Frontal cortex (tissue), 3 donors: ENCODE measurements at regions not wholly inside any gene's neighbourhood (a gene's known extent, or its start where the extent isn't known, plus 50 kb on each side); places are given as distances from the start of the nearest gene placed in this dataset.
"Not testable (repeated sequence)": the region's sequence is repeated elsewhere in the genome, so short reads cannot be mapped to it uniquely, and the experiment has no call there.

Experiments
- DNase-seq, 2 donors: peaks; one replicate each; pipeline ENCODE4 v3.0.0; 2012; ENCODE audit warnings: low spot score in 2 of 2
- FAIRE-seq: peaks from 2 replicates; lab custom pipeline; 2012; peaks lifted over from hg19 to GRCh38; lab: Jason Lieb, UNC
- donor health status: control.
- donor health status: control.
- donor health status: control.

DNA sequence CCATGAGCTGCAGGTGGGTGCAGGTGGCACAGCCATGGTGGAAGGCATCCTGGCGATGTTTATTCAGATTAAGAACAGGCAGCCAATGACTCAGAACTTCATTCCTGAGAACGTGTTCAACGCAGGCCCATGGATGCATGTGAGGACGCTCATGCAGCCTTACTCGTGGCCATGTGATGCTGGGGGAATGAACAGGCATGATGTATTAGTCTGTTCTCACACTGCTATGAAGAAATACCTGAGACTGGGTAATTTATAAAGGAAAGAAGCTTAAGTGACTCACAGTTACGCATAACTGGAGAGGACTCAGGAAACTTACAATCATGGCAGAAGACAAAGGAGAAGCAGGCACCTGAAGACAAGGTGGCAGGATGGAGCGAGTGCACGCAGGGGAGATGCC, 146.6 kb downstream of the RNASET2 start:
- FAIRE-seq, result no peak
- no peak for DNase-seq

DNA sequence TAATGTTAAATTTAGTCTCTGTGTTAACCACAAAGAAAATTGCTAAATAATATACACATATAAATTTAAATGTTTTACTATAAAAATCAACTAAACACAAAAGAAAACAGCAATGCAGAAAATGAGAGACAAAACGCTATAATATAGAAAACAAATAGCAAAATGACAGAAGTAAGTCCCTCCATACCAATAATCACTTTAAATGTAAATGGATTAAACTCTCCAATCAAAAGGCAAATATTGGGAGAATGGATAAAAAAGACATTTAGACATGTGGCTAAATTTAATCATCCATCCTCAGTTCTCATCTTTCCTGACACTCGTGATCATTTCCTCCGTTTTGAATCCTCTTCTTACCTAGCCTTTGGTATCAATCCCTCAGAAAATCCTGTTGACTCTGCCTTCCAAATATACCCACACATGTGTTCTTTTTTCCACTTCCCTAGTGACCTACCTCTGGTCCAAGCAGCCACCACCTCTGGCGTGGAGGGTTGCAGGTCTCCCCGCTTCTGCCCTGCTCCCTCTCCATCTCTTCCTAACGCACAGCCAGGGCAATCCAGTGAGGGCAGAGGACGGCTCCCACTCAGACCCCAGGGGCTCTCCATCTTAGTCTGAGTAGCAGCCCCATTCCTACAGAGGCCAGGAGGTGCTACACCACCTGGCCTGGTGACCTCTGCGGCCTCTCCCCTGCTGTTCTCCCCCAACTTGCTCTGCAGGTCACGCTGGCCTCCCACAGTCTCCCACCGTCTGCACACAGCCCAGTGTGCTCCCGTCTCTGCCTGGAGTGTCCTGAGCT, 149.2 kb downstream of the RNASET2 start:
- DNase-seq (no peak), FAIRE-seq (no peak)

DNA sequence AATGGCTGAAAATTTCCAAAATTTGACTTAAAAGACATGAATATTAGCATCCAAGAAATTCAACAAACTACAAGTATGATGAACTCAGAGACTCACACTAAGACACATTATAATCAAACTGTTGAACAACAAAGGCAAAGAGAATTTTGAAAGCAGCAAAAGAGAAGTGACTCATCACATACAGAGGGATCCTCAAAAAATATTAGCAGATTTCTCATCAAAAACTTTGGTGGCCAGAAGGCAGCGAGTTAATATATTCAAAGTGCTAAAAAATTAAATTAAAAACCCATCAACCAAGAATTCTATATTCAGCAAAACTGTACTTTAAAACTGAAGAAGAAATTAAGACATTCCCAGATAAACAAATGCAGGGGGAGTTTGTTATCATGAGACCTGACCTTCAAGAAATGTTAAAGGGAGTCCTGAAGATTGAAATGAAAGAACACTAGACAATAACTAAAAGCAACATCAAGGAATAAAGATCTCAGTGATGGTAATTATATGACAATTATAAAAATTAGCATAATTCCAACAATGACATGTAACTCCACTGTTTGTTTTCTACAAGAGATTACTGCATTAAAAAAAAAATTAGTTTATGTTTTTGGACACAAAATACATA, 150.0 kb downstream of the RNASET2 start:
- FAIRE-seq, result no peak
- no peak for DNase-seq

DNA sequence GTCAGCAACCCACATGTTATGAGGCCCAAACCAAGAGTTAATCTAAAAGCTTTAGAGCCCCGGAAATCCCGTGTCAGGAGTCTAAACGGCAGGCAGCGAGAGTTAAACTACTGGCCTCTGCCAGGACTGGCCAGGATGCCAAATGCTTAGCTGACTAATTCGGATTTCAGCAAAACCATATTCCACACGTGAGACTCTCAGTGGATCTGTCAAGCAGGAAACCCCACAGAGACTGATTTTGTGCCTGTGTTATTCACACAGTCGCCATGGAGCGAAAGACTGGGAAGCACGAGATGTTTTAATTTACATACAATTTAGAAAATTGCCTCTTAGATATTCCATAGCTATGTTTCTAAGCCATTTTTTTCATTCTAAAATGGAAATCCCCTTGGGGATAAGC, 152.9 kb downstream of the RNASET2 start:
- no peak for FAIRE-seq
- no peak for DNase-seq

DNA sequence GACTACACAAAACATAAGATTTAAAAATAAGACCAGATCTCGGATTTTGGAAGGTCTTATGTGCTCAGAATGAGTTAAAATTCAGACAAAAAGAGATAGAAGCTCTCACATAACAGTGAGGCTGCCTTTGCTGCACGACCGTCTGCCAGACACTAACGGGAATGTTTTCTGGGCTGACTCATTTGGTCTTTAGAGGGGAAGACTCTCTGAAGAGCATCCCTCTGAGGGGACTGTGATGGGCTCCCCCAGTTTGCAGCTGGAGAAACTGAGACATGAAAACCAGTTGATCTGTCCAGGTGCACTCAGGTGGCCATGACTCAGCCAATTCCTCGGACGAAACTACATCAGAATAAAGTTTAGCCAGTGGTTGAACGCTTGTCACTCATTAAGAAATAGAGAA, 153.9 kb downstream of the RNASET2 start:
- no peak for FAIRE-seq
- no peak for DNase-seq

DNA sequence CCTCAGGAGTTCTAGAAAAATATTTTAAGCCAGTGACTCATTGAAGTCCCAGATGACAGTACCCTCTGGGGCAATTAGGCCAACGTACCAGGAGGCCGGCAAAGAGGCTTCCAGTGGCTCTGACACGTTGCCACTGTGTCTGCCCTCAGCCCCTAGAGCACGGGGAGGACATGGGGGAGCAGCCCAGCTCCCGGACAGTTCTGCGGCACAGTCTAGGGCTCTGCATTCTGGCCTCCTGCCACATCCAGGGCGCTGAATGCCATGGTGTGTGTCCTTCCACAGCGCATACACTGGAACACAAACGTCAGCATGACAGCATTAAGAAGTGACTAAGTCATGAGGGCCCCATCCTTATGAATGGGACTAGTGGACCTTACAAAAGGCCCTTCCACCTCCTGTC, 156.2 kb downstream of the RNASET2 start:
- no peak for FAIRE-seq
- DNase-seq, result no peak

DNA sequence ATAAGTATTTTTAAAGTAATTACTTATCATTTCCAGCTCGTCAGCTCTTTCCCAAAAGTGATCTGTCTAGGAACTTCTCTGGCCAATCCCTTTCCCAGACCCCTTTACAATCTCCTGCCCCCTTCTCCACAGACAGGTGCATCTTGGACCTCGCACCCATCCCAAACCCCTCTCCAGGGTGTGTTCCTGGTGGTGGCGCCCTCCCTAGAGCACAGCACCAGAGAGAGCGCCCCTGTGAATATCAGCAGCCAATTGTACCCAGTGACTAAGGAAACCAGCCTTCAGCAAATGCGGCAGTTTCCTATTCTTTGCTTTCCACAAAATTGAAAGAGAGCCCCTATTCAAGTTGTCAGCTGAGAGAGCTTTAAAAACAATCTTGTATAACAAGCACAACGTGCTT, 157.7 kb downstream of the RNASET2 start:
- FAIRE-seq (no peak), DNase-seq (no peak)

DNA sequence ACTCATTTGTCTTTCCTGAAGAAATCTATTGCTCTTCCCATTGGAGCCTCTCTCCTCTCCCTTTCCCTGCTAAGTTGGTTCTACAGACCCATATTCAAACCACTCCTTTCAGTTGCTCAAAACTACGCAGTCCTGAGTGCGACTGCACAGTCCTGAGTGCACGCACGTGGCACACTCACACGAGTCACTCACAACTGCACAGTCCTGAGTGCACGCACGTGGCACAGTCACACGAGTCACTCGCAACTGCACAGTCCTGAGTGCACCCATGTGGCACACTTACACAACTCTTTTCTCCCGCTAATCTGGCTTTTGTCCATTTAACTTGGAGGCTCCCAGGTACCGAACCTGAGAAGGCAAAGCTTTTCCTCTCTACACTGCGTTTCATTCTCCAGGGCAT, 159.7 kb downstream of the RNASET2 start:
- DNase-seq (no peak), FAIRE-seq (no peak)

DNA sequence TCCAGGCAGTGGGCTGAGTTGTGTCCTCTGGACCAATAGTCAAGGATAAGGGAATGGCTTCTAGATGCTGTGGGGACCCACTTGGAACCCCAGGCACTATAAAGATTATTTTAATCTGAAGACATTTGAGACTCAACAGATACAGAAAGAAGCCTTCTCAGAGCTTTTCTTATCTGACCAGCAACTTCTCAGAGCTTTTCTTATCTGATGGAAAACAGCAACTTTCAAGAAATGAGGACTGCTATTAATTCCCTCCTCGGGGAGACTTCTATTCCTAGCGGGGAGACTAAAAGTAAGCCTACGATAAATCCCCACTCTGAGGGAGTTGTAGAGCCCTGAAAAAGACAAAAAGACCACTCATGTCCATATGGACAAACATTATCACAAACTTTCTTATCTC, 160.5 kb downstream of the RNASET2 start:
- FAIRE-seq, result no peak
- DNase-seq, result no peak

DNA sequence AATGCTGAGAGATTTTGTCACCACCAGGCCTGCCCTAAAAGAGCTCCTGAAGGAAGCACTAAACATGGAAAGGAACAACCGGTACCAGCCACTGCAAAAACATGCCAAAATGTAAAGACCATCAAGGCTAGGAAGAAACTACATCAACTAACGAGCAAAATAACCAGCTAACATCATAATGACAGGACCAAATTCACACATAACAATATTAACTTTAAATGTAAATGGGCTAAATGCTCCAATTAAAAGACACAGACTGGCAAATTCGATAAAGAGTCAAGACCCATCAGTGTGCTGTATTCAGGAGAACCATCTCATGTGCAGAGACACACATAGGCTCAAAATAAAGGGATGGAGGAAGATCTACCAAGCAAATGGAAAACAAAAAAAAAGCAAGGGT, 163.8 kb upstream of the RPS6KA2 start:
- not testable (repeated sequence) for DNase-seq, FAIRE-seq

DNA sequence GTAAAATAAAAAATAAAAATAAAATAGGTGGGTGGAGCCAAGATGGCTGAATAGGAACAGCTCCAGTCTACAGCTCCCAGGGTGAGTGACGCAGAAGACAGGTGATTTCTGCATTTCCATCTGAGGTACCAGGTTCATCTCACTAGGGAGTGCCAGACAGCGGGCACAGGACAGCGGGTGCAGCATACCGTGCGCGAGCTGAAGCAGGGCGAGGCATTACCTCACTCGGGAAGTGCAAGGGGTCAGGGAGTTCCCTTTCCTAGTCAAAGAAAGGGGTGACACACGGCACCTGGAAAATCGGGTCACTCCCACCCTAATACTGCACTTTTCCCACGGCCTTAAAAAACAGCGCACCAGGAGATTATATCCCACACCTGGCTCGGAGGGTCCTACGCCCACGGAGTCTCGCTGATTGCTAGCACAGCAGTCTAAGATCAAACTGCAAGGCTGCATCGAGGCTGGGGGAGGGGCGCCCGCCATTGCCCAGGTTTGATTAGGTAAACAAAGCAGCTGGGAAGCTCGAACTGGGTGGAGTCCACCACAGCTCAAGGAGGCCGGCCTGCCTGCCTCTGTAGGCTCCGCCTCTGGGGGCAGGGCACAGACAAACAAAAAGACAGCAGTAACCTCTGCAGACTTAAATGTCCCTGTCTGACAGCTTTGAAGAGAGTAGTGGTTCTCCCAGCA, 161.9 kb upstream of the RPS6KA2 start:
- not testable (repeated sequence) for DNase-seq, FAIRE-seq

DNA sequence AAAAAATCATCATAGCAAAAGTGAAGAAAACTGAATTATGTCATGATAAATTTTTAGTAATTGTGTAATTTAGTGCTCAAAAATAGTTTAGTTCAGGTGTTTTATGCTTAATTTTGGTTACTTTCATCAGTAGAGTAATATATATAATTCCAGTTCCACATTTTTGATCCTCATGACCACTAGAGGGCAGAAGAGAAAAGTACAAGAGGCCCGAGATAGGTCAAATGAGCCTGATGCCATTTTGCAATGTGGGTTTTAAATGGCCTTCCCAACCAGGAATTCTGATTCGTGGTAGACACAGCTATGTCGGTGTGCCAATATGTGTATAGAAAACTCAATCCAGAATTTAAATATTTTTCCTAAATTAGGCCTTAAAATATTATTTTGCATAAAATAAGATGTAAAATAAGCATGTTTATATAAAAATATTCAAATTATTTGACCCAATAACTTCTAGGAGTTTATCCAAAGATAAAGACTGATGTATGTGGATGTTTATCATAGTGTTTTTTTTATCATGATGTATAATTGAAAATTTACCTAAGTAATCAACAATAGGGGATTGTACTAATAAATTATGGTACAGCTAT, 159.7 kb upstream of the RPS6KA2 start:
- DNase-seq (peak; percentile 25 to 61), FAIRE-seq (peak; percentile 75)

DNA sequence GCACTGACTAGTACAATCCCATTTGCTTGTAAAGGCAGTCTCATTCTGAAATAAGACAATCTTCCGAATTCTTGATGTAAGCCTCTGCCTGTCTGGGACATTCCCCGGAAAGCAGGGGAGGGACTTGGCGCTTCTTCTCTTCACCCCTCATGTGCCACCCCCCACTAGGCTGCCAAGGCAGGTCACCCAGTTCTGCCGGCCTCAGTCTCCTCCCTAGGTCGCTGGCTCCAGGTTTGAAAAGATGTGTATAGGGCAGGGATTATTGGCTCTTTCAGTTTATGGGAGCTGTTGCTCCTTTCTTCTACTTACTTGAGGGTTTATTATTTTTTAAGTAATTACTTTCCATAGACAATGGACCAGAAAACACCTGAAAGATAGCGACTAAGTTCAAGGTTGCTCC, 158.1 kb upstream of the RPS6KA2 start:
- no peak for DNase-seq
- no peak for FAIRE-seq

DNA sequence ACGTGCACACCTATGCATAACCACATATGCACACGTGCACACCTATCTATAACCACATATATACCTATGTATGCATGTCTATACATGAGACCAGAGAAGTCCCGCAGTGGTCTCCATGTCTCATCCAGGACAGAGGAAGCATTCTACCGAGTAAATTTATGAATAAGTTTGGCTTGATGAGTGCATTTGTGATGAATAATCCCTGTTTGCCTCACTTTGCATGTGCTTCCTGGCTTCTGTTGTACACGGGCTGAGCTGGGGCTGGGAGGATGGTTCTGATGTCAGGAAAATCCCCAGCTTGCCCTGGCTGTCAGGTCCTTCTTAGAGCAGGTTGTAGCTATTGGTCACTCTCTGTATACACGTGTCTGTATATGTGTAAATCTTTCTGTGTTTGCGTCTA, 157.6 kb upstream of the RPS6KA2 start:
- DNase-seq (no peak), FAIRE-seq (no peak)

DNA sequence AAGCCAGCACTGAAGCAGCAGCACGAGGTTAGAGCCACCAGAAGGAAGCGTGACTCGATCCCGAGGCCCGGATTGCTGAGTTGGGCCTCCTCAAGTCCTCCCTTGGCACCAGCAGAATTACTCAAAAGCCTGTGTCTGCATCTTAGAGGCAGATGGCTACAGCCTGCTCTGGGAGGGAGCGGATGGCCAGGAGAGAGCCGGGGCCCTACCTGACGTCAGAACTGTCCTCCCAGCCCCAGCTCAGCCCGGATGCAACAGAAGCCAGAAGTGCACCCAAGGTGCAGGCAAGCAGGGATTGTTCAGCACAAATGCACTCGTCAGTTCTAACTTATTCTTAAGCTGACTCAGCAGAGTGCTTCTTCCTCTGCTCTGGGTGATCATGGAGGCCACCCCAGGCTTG, 155.5 kb upstream of the RPS6KA2 start:
- FAIRE-seq (no peak), DNase-seq (no peak)

DNA sequence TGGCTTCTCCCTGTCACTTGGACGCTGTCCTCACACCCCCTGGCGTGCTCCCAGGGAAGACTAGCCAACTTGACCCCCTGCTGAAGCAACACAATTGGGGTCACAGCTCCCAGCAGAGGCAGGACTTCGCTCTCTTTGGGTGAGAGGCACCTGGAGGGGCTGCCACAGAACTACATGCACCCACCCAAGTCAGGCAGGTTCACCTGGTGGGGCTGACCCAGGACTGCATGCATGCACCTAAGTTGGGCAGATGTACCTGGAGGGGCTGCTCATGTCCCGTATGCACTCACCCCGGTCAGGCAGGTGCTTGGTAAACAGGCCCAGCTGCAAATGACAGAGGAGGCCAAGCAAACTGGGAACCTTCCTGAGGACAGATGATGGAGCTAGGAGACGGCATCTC, 154.3 kb upstream of the RPS6KA2 start:
- FAIRE-seq, result no peak
- DNase-seq, result no peak

DNA sequence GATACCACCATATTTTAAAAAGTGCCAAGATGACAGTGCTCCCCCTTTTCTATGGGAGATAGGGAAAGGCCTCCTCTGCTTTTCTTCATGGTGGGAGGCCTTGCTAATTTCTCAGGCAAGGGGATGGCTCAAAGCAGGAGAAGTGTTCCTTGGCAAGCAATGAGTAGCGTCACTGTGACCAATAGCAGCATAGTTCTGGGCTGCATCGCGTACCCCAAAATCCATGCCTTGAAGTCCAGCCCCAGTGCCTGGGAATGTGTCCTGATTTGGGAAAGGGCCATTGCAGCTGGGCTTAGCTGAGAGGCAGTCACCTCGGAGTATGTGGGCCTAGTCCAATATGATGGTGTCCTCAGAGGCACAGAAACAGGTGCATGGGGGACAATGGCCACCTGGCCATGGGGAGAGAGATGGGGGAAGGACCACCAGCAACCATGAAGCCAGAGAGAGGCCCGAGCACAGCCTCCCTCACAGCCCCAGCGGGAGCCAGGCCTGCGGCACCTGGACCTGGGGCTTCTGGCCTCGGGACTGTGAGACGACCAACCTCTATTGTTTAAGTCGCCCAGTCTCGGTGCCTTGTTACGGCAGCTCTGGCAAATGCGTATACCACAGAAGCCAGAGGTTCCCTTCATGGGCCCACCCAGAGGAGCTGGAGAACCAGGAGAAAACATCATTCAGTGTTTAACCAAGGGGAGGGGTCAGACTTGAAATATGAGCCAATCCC, 153.1 kb upstream of the RPS6KA2 start:
- DNase-seq (no peak), FAIRE-seq (no peak)

DNA sequence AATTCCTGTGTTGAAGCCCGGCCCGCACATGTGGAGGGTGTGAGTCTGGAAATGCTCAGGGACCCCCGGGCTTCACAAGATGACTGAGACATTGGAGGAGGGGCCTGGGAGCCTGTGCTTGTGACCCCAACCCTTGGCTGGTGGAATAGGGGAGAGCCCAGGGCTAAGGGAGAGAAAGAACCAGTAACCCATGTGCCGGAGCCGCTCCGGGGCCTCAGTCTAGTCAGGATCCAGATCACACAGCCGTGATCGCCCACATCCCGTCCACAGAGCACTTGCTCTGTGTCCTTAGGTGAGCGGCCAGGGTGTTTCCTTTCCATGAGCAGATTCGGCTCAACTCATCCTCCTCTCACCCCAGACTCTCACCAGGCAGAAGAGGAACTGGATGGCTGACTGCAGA, 152.3 kb upstream of the RPS6KA2 start:
- no peak for DNase-seq
- FAIRE-seq, result no peak

DNA sequence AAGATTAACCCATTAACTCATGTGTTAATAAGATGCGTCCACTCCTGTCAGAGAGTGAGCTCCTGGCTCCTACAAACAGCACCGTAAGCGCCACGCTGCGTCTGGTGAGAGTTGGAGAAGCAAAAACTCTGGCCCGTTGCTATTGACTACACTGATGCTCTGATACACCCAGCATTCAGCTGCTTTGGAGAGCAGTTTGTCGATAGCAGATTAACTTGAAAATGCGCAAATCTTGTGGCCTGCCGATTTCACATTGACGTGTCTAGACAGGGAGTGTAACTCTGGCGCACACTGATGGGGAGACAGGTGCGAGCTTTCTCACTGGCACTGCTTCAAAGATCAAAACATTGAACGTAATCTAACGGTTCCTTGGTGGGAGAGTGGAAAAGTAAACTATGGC, 151.7 kb upstream of the RPS6KA2 start:
- no peak for FAIRE-seq
- no peak for DNase-seq

DNA sequence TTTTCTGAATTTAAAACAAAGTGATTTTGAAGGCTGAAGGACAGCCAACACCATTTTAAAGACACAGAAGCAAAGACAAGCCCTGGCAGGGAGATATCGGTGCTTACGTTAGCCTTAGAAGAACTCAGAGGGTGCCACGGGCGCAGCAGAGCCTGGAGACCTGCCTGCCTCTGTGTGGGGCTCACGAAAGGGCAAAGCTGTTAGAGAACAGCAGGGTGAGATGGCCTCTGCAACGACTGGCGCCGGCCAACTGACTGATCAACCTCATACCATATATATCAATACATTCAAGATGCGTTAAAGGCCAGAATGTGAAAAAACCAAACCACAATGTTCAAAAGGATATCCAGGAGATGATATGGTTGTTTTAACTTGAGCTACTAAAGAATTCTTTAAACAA, 151.0 kb upstream of the RPS6KA2 start:
- FAIRE-seq (no peak), DNase-seq (no peak)
